RKO (cell line): ENCODE measurements at regions not wholly inside any gene's neighbourhood (a gene's known extent, or its start where the extent isn't known, plus 50 kb on each side); places are given as distances from the start of the nearest gene placed in this dataset.
"Not testable (repeated sequence)": the region's sequence is repeated elsewhere in the genome, so short reads cannot be mapped to it uniquely, and the experiment has no call there.

Source experiments
- DNase-seq: peaks from one replicate; pipeline ENCODE4 v3.0.0-alpha.2; 2016; ENCODE audit warnings: low spot score

- DNase-seq = no peak
Observed at GRCh38 chr16:25563700-25564099, 128.1 kb upstream of the HS3ST4 start.

GRCh38 chr16:25561723-25562122 is 130.0 kb upstream of the HS3ST4 start:
- not testable (repeated sequence) for DNase-seq

- not testable (repeated sequence) for DNase-seq
Observed at GRCh38 chr16:25556968-25557312, 134.8 kb upstream of the HS3ST4 start.

- DNase-seq = not testable (repeated sequence)
Observed at GRCh38 chr16:25556289-25556967, 135.3 kb upstream of the HS3ST4 start.

GRCh38 chr16:25553711-25554436 is 137.9 kb upstream of the HS3ST4 start:
- no peak for DNase-seq

- no peak for DNase-seq
Observed at GRCh38 chr16:25550647-25551046, 141.1 kb upstream of the HS3ST4 start.

- no peak for DNase-seq
Observed at GRCh38 chr16:25546791-25547190, 145.0 kb upstream of the HS3ST4 start.

GRCh38 chr16:25544294-25544693 is 147.5 kb upstream of the HS3ST4 start:
- DNase-seq = no peak

GRCh38 chr16:25542306-25542705 is 149.5 kb upstream of the HS3ST4 start:
- no peak for DNase-seq

GRCh38 chr16:25539767-25540166 is 152.0 kb upstream of the HS3ST4 start:
- not testable (repeated sequence) for DNase-seq

GRCh38 chr16:25523183-25523582 is 168.6 kb upstream of the HS3ST4 start:
- DNase-seq = no peak

GRCh38 chr16:25512041-25512440 is 179.7 kb upstream of the HS3ST4 start:
- no peak for DNase-seq

- DNase-seq = no peak
Observed at GRCh38 chr16:25509456-25509855, 182.3 kb upstream of the HS3ST4 start.

GRCh38 chr16:25501530-25502255 is 190.1 kb upstream of the HS3ST4 start:
- no peak for DNase-seq

- no peak for DNase-seq
Observed at GRCh38 chr16:25494292-25494691, 197.5 kb upstream of the HS3ST4 start.

- DNase-seq = no peak
Observed at GRCh38 chr16:25493136-25493811, 198.5 kb upstream of the HS3ST4 start.

- DNase-seq = no peak
Observed at GRCh38 chr16:25488435-25488834, 203.3 kb upstream of the HS3ST4 start.

- DNase-seq = no peak
Observed at GRCh38 chr16:25487888-25488287, 203.9 kb upstream of the HS3ST4 start.

GRCh38 chr16:25481636-25482035 is 210.1 kb upstream of the HS3ST4 start:
- no peak for DNase-seq

- DNase-seq = no peak
Observed at GRCh38 chr16:25478476-25478875, 213.3 kb upstream of the HS3ST4 start.

- DNase-seq = no peak
Observed at GRCh38 chr16:25464058-25464457, 206.4 kb upstream of the ZKSCAN2 start.

GRCh38 chr16:25449802-25450201 is 192.2 kb upstream of the ZKSCAN2 start:
- DNase-seq = no peak

- DNase-seq = no peak
Observed at GRCh38 chr16:25443994-25444393, 186.3 kb upstream of the ZKSCAN2 start.
